HG03159 (cell line): ENCODE measurements at regions not wholly inside any gene's neighbourhood (a gene's known extent, or its start where the extent isn't known, plus 50 kb on each side); places are given as distances from the start of the nearest gene placed in this dataset.
"Not testable (repeated sequence)": the region's sequence is repeated elsewhere in the genome, so short reads cannot be mapped to it uniquely, and the experiment has no call there.

Source experiments
- ATAC-seq: cut with Tn5 transposase; IDR thresholded peaks from one replicate; pipeline ENCODE4 v1.9.1; 2021; ENCODE audit warnings: mild to moderate bottlenecking, moderate library complexity; ENCODE audit not compliant: unreplicated experiment

DNA sequence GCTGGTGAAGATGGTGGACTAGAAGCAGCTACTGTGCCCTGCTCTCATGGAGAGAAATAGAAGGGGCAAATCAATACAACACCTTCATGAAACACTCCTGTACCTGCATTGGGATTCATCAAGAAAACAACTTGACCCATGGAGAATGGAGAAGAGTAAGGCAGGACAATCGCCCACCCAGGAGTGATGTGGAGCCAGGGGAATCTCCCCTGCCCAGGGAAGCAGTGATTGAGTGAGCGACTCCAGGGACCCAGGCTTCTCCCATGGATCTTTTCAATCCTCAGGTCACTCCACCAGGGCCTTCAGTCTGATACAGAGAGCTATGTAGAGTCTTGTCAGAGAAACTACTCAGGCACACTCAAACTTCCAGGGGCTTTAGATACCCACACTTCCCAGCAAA lies 161.9 kb upstream of the DYRK2 start:
- ATAC-seq, result no peak

DNA sequence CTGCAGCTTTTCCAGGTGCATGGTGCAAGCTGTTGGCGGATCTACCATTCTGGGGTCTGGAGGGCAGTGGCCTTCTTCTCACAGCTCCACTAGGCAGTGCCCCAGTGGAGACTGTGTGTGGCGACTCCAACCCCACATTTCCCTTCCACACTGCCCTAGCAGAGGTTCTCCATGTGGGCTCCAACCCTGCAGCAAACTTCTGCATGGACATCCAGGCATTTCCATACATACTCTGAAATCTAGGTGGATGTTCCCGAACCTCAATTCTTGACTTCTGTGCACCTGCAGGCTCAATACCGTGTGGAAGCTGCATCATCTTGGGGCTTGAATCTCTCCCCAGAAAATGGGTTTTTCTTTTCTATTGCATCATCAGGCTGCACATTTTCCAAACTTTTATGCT lies 160.2 kb upstream of the DYRK2 start:
- ATAC-seq, result not testable (repeated sequence)

DNA sequence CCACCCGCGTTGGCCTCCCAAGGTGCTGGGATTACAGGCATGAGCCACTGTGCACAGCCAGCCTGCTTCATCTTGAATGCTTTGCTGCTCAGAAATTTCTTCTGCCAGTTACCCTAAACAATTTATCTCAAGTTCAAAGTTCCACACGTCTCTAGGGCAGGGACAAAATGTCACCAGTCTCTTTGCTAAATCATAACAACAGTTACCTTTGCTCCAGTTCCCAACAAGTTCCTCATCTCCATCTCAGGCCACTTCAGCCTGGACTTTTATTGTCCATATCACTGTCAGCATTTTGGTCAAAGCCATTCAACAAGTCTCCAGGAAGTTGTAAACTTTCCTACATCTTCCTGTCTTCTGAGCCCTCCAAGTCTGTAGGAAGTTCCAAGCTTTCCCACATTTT lies 159.5 kb upstream of the DYRK2 start:
- ATAC-seq, result no peak

DNA sequence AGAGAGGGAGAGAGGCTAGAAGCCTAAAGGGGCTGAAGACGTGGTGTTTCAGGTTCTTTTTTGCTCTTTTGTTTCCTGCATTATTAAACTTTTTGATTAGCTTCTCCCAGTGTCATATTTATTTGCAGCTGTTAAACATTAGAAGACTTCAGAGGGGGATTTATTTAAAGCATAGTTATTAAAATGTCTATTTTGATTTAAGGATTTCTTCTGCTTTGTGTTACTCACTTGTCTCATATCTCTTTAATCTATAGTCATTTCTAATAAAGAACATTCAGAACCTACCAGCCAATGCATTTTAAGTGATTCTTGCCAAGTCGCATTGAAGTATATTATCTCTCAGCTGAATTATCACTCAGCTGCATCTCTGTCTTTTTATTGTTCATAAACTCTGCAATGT lies 152.0 kb upstream of the DYRK2 start:
- no peak for ATAC-seq

DNA sequence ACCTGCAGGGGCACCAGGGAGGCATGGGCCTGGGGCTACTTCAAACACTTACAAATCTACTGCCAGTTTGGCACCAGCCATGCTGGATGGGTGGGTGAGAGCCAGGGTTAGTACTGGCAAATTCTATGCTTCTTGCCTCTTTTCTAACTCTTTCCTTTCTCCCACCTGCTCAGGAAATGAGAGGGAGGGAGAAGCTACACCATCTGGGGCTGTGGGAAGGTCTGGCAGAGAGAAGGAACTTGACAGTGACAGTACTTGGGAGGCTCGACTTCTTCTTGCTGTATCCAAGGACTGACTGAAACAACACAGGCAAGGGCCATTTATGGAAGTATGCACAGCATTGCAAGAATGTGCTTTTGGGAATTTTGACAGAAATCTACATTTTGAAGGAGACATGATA lies 149.6 kb upstream of the DYRK2 start:
- ATAC-seq, result no peak

DNA sequence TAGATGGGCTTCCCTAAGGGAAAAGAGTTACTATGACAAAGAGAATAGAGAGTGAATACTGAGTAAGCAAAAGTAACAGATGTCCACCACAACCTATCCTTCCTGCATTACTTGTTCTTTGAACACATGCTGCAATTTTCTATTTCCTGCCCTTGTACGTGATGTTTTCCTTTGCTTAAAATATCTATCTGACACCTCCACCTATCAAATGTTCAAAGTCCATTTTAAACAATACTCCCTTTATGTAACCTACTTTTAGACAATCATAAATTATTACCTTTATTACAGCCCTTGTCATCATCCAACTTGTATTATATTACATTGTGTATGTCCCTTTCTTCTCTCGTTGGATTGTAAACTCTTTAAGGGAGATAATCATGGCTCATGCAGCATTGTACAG lies 147.2 kb upstream of the DYRK2 start:
- no peak for ATAC-seq

DNA sequence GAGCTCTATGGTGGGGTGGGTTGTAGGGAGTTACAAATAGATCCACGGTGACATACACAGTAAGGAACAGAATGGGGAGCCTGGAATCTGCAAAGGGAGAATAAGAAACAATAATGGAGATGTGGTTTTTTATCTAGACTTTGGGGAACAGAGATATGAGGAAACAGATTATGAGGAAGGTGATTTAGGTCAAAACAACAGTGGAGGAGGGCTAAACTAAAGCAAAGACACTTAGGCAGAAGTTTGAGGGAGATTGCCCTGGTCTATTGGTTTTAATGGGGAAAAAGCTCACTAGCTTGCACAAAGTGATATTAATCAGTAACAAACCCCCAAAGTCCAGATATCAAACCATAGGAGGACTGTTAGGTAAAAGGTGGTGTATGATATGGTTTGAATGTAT lies 144.5 kb upstream of the DYRK2 start:
- no peak for ATAC-seq

DNA sequence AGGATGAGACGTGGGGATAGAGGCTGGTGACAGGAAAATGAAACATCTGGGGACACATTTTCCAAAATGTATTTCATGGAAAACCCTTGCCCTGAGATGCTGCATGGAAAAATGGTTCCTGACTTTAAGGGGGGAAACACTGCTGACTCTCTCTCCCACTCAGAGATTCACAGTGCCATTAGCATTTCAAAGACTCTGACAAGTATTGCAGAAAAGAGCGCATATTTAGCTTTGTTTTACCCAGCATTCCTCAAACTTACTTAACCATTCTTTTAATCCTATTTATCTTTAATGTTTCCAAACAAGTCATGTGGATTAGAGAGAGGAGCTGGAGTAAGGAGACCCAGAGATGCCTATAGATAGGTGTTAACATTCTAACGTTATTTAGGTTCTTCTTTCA lies 141.8 kb upstream of the DYRK2 start:
- no peak for ATAC-seq

DNA sequence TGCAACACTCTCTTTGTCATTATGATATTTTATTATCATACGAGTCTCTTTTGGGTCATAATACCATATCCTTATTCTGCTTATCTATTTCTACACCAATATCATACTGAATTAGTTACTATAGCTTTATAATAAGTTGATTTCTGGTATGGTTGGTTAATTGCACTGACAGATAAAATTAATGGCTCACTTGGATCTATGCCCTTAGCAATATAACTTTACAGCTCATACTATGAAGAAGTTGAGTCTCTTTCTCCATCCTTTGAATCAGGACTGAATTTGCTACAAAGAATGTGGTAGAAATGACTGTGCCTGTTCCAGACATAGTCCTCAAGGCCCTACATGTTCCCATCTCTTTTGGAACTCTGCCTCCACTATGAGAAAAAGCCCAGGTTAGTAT lies 139.7 kb upstream of the DYRK2 start:
- no peak for ATAC-seq

DNA sequence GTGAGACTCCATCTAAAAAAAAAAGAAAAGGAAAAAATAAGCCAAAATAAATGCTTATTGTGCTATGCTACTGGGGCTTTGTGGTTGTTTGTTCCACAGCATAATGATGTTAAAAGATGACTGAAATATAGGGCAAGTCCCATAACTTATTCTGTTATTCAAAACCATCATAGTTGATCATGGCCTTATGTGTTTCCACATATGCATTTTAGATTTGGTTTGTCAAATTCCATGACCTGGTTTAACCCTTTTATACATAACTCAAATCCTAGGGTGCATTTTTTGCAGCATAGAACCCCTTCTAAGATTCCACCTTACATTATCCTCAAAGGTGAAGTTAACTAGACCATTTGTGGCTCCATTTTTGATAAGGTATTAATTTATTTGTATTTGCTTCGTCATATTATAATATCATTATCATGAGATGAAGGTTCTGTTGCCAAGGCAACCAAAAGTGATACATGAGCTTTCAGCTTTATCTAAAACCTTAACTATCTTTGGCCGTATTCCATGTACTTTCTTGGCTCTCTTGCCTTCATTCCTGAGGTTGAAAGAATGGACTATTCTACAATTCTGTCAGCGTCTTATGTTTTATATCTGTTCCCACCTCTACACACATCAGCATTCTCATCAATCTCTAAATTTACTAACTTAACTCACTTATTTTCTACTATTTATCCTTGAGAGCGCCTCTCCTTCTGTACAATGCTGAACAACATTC lies 138.7 kb upstream of the DYRK2 start:
- ATAC-seq, result no peak

DNA sequence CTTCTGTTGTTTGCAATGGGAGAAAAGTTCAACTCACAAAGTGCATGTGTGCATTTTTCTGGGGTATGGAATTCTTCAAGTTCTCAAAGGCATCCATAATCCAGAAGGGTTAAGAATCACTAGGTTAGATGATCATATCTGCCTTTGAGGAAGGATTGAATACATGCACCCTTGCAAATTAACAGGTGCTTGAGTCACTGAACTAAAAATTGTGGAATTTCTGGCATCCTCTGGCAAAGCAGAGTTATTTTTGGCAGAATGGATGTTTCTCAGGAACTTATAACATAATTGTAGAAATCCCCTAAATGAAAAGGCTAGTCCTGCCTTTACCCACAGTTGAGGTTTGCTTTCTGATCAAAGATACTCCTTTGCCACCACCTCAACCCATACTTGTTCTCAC lies 136.5 kb upstream of the DYRK2 start:
- no peak for ATAC-seq

DNA sequence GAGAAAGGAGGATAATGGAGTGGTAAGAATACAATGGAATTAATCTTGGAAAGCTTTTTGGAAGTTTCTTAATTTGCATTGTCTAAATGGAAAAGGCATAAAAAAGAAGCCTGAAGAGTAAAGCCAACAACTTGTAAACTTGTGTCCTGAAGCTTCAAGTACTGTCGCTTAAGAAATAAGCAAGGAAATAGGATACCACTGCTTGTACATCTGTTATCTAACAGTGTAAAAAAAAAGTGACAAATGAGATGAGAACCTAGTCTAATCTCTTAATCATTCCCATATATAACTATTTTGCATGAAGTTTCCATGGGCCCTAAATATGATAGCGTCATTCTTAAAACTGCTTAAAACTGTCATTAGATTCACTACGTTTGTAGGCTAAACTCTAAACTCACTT lies 134.0 kb upstream of the DYRK2 start:
- ATAC-seq, result no peak

DNA sequence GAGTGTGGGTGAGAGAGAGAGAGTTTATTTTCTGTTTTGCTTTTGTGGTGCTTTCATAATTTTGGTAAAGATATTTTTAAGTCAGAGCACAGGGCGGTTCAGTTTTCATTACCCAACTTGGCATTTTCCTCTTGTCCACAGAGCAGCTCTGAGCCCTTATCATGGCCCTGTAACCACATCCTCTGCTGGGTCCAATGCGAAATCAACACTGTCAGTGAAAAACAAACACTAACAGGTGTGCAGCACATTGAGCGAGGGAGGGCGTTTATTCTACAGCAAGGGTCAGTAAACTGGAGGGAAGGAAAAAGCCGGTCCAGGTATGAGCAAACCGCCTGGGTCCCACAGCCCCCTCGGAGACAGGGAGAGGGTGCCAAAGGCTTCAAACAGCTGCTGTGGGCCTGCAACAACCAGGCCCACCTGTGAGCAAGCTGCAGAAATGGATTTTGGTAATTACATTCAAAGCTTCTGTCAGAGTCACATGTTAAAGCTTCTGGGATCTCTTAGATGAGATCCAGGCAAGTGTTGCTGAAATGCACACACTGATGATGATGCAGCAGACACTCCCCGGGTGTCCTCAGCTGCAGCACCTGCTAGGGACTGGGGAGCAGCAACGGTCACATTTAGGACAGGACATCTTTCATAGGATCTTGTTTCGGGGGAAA lies 132.7 kb upstream of the DYRK2 start:
- peak; percentile 91 for ATAC-seq

DNA sequence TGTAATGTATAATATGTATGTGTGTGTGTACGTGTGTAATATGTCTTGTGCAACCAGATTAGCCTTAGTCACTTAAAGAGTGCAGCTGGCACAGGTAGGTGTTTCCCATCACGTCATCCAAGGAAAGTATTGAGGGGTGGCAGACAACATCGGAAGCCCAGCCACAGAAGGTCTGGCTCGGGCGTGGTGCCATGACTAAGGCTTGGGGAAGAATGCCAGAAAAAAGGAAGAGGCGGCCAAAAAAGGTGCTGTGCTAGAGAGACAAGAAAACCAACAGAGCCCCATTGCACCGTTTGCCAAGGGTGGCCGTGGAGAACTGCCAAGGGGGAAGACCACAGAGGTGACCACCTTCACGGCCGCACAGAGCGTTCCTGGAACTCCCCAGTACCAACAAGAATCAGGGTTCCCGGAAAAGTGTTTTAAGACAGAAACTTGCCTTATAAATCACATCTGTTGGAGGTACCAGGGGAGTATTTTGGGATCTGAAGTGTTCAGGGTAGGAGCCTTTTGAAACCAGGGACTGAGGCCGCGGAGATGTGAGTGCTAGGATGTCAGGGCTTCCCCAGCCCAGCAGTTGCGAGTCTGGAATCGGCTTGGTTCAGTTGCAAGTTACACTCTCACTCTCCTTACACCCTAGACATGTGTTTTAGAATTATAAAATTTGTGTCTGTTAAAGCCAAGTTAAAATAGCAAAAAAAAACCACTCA lies 131.2 kb upstream of the DYRK2 start:
- no peak for ATAC-seq

DNA sequence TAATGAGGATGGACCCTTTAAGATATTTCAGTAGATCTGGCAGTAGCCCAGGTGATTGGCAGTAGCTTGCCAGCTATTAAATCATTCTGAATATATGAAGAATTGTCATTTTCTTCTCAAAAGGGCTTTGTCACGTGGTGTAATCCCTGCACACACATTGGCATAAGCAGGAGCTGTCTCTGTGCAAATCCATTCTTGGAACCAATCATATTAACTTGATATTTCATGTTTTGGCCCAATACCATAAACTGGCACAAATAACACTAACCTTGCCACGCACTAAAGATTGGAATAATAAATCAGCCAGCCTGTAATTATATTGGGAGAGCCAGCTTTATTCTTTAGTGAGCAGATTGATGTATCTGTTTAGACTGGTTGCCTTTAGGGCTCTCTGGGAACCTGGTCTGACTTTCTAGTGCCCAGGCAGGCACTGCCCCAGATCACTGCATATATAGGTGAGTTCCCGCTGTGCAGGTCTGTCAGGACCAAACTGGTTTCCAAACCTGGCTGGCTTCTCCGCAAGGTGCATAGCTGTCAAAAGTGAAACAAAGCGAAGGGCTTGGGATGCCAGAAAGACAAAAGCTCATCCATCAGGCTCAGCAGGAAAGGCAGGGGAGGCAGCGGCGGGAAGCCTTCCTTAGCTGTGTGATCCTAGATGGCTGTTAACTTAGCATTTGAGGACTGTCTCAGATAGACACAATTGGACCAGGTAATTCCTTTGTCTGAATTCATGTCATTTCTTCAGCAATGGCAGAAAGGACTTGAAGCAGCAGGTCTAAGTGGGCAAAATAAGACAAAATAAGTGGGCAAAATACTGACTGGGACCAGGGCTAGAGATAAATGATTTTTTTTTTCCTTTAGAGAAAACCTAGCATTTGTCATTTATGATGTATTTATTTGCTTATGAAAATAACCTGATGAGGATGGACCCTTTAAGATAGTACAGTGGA lies 128.8 kb upstream of the DYRK2 start:
- ATAC-seq, result no peak

DNA sequence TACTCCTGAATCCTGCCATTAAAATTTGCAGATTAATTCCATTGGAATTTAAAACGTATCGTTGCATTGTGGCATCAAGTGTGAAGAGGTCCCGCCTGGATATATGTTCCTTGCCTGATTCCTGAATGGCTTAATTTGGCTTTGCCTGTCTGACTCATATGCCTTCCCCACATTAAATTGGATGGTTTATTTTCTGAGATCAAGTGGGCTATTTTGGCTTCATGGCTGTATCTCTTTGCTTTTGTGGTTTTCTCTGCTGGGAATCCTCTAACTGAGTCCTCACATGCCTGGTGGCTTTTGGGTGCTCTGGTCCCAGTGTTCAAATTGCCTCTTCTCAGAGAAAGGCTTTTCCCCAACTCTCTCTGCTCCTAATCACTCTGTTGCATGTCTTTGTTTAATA lies 127.9 kb upstream of the DYRK2 start:
- no peak for ATAC-seq

DNA sequence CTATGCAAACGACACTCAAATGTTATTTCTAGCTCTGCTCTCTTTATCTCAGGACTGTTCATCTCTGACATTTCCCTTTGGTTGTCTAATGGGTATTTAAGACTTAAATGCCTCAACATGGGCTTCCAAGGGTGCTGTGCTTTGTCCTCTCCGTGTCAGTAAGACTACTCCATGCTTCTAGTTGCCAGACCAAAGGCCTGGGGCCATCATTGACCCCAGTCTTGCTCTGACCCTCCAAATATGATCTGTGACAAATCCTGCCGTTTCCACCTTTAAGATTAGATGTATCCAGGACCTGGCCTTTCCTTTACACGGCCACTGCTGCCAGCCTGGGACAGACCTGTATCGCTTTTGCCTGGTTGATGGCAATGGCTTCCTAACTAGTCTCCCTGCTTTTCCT lies 126.3 kb upstream of the DYRK2 start:
- no peak for ATAC-seq

DNA sequence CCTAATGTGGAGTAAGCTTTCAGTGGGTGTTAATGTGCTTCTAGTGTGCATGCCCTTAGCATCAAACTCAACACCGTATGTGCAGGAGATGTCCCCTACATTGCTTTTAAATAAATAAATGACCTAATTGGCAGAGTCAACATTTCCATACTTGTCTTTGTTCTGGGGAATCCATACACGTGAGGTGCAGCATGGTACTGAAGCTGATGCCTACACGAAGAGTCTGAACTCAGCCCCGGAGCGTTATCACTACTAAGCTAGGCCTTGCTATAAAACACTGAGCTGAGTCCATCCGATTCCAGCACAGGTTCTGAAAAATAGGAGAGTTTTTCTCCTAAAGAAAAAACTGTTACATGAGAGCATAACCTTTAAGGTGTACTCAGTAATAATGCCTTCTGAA lies 125.0 kb upstream of the DYRK2 start:
- no peak for ATAC-seq

DNA sequence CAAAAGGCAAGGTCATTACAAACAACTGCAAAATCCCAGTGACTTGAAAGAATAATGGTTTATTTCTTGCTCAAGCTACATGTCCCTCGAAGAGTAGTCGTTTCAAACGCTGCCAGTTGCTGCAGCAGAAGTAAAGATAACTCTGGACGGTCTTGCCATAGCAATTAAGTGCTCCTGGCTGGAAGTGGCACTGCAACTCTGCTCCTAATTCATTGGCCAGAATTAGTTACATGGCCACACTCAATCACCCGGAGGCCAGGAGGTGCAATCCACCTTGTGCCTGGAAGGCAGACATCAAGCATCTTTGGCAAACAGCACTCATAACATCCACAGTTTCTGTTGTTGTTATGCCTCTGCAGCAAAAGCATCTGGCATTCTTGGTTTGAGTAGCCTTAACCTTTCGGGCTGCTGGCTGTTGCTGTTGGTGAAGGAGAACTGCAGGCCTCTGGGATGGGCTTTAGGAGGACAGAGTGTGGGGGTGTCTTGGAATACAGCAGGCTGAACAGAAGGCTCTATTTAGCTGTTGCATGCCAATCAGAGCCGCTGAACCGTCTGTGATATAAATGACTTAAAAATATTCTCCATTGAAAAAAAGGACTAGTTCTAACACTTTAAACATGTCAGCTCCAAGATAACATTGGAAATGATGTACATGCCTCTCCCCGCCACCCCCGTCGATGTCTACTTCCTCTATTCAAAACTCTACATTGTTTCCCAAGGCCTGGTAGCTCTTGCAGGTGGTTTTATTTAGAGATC lies 123.5 kb upstream of the DYRK2 start:
- ATAC-seq, result no peak

DNA sequence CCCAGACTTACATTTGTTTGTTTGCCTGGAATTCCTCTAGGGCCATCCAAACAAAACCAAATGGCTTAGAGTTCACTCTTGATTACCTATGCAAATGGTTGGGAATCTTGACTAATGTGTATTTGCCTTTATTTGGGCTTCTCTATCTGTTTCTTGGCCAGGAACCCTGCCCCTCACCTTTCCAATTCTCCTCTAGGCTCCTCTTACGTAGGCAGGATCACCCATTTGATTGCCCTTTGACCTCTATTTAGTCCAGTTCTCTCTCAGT lies 123.0 kb upstream of the DYRK2 start:
- ATAC-seq, result no peak

DNA sequence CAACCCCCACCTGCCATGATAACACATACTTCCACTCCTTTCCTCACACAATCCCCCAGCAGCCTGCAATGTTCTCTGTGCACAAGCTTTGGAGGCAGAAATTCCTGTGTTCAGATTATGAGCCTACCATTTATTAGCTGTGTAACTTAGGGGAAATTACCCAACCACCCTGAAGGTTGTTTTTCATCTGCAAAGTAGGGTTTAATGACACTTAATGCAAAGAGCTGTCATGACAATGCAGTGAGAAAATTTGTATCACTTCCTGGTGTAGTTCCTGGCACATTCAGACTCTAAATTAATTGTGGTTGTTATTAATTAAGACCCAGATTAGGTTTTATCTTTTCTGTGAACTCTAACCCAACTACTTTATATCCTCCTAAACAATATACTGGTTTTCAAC lies 122.4 kb upstream of the DYRK2 start:
- ATAC-seq, result no peak
